Astrocyte (in vitro differentiated cells and primary cell): ENCODE measurements at regions not wholly inside any gene's neighbourhood (a gene's known extent, or its start where the extent isn't known, plus 50 kb on each side); places are given as distances from the start of the nearest gene placed in this dataset.

ENCODE experiments used
- EZH2 ChIP-seq: IDR thresholded peaks from 2 replicates; pipeline ENCODE4 v1.6.1; 2012; ENCODE audit warnings: mild to moderate bottlenecking, low read length, inconsistent platforms; ENCODE audit not compliant: insufficient read depth
- TF ChIP-seq, protein P1 (sequence below): IDR thresholded peaks from 2 replicates; pipeline ENCODE4 v1.5.1; 2011; ENCODE audit warnings: low read depth, mild to moderate bottlenecking, inconsistent platforms, low read length, moderate library complexity; ENCODE audit not compliant: insufficient read depth

DNA sequence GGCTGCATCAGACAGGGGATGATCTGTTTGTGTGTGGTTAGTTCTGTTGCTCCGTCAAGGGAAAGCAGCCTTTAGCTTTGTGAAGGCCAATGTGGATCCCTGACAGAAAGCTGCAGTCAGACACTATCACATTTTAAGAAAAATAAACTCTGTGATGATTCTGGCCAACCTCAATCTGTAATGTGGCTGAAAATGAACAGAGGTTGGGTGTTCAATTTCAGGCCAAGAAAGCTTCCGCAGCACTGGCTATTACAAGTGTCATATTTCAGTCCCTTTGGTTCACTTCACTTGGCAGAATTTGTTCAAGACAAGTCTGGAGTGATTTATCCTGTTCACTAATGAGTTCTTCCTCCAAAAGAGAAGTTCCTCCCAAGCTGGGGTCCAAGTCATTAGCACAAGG is 571.8 kb upstream of the IL12A start:
- TF ChIP-seq, protein P1, sequence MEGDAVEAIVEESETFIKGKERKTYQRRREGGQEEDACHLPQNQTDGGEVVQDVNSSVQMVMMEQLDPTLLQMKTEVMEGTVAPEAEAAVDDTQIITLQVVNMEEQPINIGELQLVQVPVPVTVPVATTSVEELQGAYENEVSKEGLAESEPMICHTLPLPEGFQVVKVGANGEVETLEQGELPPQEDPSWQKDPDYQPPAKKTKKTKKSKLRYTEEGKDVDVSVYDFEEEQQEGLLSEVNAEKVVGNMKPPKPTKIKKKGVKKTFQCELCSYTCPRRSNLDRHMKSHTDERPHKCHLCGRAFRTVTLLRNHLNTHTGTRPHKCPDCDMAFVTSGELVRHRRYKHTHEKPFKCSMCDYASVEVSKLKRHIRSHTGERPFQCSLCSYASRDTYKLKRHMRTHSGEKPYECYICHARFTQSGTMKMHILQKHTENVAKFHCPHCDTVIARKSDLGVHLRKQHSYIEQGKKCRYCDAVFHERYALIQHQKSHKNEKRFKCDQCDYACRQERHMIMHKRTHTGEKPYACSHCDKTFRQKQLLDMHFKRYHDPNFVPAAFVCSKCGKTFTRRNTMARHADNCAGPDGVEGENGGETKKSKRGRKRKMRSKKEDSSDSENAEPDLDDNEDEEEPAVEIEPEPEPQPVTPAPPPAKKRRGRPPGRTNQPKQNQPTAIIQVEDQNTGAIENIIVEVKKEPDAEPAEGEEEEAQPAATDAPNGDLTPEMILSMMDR: no peak
- TF ChIP-seq EZH2: no peak
